Neuron (in vitro differentiated cells): ENCODE measurements at regions not wholly inside any gene's neighbourhood (a gene's known extent, or its start where the extent isn't known, plus 50 kb on each side); places are given as distances from the start of the nearest gene placed in this dataset.
"Not testable (repeated sequence)": the region's sequence is repeated elsewhere in the genome, so short reads cannot be mapped to it uniquely, and the experiment has no call there.

Experiments
- H2AFZ ChIP-seq: one replicate; pipeline ENCODE4 v1.6.1; 2013; ENCODE audit warnings: low read depth, mild to moderate bottlenecking, inconsistent platforms, low read length, moderate library complexity
- H3K27me3 ChIP-seq: one replicate; pipeline ENCODE4 v1.6.1; 2013; ENCODE audit warnings: low read length; ENCODE audit not compliant: insufficient read depth
- H3K36me3 ChIP-seq: one replicate; pipeline ENCODE4 v1.6.1; 2013; ENCODE audit warnings: low read length; ENCODE audit not compliant: insufficient read depth
- H3K4me1 ChIP-seq: one replicate; pipeline ENCODE4 v1.6.1; 2013; ENCODE audit warnings: low read length; ENCODE audit not compliant: insufficient read depth
- H3K4me3 ChIP-seq: 2 replicates; pipeline ENCODE4 v1.5.1; 2013; ENCODE audit warnings: mild to moderate bottlenecking, low read length, moderate library complexity
- H3K9me3 ChIP-seq: one replicate; pipeline ENCODE4 v1.6.1; 2013; ENCODE audit warnings: low read length

GRCh38 chr4:31715302-31715701, 995.1 kb downstream of the PCDH7 start:
- Histone ChIP-seq H3K4me3 (no peak overlapping the region), H3K9me3 (peaks cover 4% of the 10 kb centered on the region), H2AFZ (no peak overlapping the region), H3K27me3 (no peaks in the 10 kb centered on the region), H3K36me3 (no peaks in the 10 kb centered on the region), H3K4me1 (no peaks in the 10 kb centered on the region)

DNA sequence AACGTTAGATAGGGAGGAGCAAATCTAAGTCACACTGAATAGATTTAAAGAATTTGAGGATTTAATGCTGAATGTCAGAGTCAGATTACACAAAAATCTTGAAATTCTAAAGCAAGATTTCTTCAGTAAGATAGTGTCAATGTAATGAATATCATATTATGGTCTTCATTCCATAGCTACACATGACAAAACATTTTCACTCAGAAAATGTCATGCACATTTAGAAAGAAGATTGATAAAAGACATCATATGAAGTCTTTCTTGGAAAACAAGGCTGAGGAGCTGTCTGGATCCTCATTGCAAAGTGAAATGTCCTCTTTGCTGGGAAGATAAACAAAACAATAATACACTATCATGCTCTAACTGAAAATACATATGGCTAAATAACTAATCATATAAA, 1006.9 kb downstream of the PCDH7 start:
- no peaks in the 10 kb centered on the region for H3K9me3 ChIP-seq
- H2AFZ ChIP-seq: no peak overlapping the region
- H3K4me1 ChIP-seq: no peaks in the 10 kb centered on the region

GRCh38 chr4:31735004-31735403, 1014.8 kb downstream of the PCDH7 start:
- H3K36me3 ChIP-seq: no peaks in the 10 kb centered on the region
- H3K4me1 ChIP-seq: peaks cover 4% of the 10 kb centered on the region
- no peaks in the 10 kb centered on the region for H3K27me3 ChIP-seq
- H3K9me3 ChIP-seq: no peaks in the 10 kb centered on the region
- no peak overlapping the region for H2AFZ ChIP-seq
- no peak overlapping the region for H3K4me3 ChIP-seq

More for the DNA sequence above, 1006.9 kb downstream of the PCDH7 start:
- Histone ChIP-seq H3K4me3 (no peak overlapping the region), H3K36me3 (no peaks in the 10 kb centered on the region), H3K27me3 (no peaks in the 10 kb centered on the region)

DNA sequence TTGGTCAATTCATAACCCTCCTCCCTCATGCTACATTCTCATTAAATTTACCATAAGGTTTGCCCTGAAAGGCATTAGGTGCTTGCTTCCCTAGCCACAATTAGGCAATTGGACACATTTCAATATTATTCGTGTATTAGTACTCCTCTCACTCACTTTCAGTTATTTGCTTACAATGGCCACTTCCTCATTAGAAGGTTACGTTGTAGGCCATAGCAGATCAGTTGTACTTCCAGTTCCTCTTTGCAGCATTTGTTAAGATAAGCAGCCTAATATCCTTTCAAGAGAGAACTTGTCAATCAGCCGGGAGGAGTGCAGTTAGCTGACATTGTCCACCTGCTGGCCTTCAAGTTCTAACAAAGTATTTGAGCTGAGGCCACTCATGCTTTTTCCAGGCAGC, 1017.2 kb downstream of the PCDH7 start:
- Histone ChIP-seq H3K4me1 (peaks cover 4% of the 10 kb centered on the region), H3K36me3 (no peaks in the 10 kb centered on the region), H3K27me3 (no peaks in the 10 kb centered on the region), H2AFZ (no peak overlapping the region), H3K4me3 (no peak overlapping the region), H3K9me3 (no peaks in the 10 kb centered on the region)

DNA sequence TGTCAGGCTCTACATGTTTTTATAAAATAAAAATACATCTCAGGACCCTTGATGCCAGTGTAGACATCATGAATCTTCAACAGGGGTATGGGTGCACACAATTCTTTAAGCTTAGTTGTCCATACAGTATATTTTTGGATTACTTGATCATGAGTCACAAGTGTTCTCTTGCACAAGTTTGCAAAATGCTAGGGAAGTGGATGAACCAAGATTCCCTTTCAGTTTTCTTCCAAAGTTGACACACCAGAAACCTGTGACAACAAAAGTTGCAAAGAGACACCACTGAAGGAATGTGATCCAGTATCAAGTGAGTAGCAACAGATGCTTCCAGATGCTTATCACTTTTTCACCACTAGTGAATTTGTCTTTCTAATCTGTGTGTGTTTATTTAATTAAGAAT, 1021.2 kb downstream of the PCDH7 start:
- no peaks in the 10 kb centered on the region for H3K4me1 ChIP-seq
- H3K4me3 ChIP-seq: no peak overlapping the region
- no peaks in the 10 kb centered on the region for H3K27me3 ChIP-seq
- H3K36me3 ChIP-seq: no peaks in the 10 kb centered on the region
- no peaks in the 10 kb centered on the region for H3K9me3 ChIP-seq
- no peak overlapping the region for H2AFZ ChIP-seq

- H3K4me3 ChIP-seq: no peak overlapping the region
- H2AFZ ChIP-seq: no peak overlapping the region
- no peaks in the 10 kb centered on the region for H3K36me3 ChIP-seq
- no peaks in the 10 kb centered on the region for H3K9me3 ChIP-seq
- H3K4me1 ChIP-seq: no peaks in the 10 kb centered on the region
- no peaks in the 10 kb centered on the region for H3K27me3 ChIP-seq
Observed at GRCh38 chr4:31748382-31748781, 1028.2 kb downstream of the PCDH7 start.

DNA sequence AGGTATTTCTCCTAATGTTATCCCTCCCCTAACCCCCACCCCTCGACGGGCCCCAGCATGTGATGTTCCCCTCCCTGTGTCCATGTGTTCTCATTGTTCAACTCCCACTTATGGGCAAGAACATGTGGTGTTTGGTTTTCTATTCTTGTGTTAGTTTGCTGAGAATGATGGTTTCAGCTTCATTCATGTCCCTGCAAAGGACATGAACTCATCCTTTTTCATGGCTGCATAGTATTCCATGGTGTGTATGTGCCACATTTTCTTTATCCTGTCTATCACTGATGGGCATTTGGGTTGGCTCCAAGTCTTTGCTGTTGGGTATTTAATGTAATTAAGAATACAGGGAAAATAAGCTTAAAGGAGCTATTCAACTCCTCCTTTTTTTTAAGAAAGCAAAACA, 1030.4 kb downstream of the PCDH7 start:
- H3K9me3 ChIP-seq, H3K36me3 ChIP-seq, H3K4me1 ChIP-seq, H2AFZ ChIP-seq, H3K4me3 ChIP-seq, H3K27me3 ChIP-seq: not testable (repeated sequence)

- no peaks in the 10 kb centered on the region for H3K4me1 ChIP-seq
- H3K4me3 ChIP-seq: no peak overlapping the region
- H3K27me3 ChIP-seq: no peaks in the 10 kb centered on the region
- H3K36me3 ChIP-seq: no peaks in the 10 kb centered on the region
- no peaks in the 10 kb centered on the region for H3K9me3 ChIP-seq
- no peak overlapping the region for H2AFZ ChIP-seq
Observed at GRCh38 chr4:31755751-31756150, 1035.6 kb downstream of the PCDH7 start.

GRCh38 chr4:31768756-31769155, 1048.6 kb downstream of the PCDH7 start:
- Histone ChIP-seq H3K9me3 (no peaks in the 10 kb centered on the region), H3K27me3 (no peaks in the 10 kb centered on the region), H3K4me1 (peaks cover 3% of the 10 kb centered on the region), H3K36me3 (no peaks in the 10 kb centered on the region), H3K4me3 (no peak overlapping the region), H2AFZ (no peak overlapping the region)

DNA sequence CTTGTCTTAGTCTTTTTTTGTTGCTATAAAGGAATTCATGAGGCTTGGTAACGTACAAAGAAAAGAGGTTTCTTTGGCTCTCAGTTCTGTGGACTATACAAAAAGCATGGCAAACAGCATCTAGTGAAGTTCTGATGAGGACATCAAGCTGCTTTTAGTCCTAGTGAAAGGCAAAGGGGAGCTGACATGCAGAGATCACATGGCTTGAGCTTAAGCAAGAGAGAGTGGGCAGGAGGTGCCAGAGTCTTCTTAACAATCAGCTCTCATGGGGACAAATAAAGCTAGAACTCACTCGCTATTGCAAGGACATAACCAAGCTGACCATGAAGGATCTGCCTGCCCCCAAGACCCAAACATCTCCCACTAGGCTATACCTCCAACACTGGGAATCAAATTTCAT, 1063.1 kb downstream of the PCDH7 start:
- no peaks in the 10 kb centered on the region for H3K27me3 ChIP-seq
- H3K36me3 ChIP-seq: no peaks in the 10 kb centered on the region
- no peak overlapping the region for H2AFZ ChIP-seq
- no peaks in the 10 kb centered on the region for H3K9me3 ChIP-seq
- H3K4me1 ChIP-seq: peaks cover 2% of the 10 kb centered on the region
- no peak overlapping the region for H3K4me3 ChIP-seq

- H3K9me3 ChIP-seq: no peaks in the 10 kb centered on the region
- H3K36me3 ChIP-seq: no peaks in the 10 kb centered on the region
- H3K27me3 ChIP-seq: no peaks in the 10 kb centered on the region
- no peak overlapping the region for H2AFZ ChIP-seq
- H3K4me3 ChIP-seq: no peak overlapping the region
- peaks cover 11% of the 10 kb centered on the region for H3K4me1 ChIP-seq
Observed at GRCh38 chr4:31784558-31784957, 1064.4 kb downstream of the PCDH7 start.

DNA sequence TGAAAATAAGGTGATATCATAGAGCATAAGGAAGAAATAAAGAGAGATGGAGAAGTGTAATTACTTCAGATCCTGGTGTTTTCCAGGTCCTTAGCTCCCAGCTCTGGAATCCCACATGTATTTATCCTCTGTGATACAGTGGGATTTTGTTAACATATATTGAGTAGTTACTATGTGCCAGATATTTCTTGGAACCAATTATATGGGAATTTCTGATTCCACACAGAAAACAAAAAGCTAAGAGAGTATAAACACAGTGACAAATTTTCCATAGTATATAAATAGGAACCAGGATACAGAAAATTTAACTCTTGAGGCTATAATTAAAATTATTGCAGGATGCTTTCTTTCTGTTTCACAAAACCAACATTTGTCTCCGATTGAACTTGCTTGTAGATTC, 1067.5 kb downstream of the PCDH7 start:
- H3K27me3 ChIP-seq: no peaks in the 10 kb centered on the region
- peaks cover 11% of the 10 kb centered on the region for H3K4me1 ChIP-seq
- no peak overlapping the region for H3K4me3 ChIP-seq
- no peaks in the 10 kb centered on the region for H3K9me3 ChIP-seq
- H3K36me3 ChIP-seq: no peaks in the 10 kb centered on the region
- no peak overlapping the region for H2AFZ ChIP-seq

- Histone ChIP-seq H2AFZ (no peak overlapping the region), H3K36me3 (no peaks in the 10 kb centered on the region), H3K27me3 (no peaks in the 10 kb centered on the region), H3K4me1 (peaks cover 11% of the 10 kb centered on the region), H3K4me3 (no peak overlapping the region), H3K9me3 (no peaks in the 10 kb centered on the region)
Observed at GRCh38 chr4:31788676-31789075, 1068.5 kb downstream of the PCDH7 start.

DNA sequence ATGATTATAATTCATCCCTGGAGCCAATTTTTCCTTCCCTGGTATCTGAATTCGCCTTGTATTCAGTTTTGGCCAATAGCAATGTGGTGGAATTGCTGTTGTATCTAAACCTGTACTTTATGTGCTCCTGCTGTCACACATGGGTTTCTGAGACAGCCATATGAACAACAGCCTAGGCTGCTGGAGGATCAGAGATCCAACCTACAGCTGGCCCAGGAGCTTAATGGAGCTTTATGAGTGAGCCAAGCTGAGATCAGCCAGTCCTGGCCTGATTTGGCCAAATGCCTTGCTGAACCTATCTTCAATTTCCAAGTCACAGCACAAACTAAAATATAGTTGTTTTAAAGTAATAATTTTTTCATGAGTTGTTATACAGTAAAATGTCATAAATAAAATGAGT, 1071.5 kb downstream of the PCDH7 start:
- H3K4me1 ChIP-seq: peaks cover 11% of the 10 kb centered on the region
- no peaks in the 10 kb centered on the region for H3K36me3 ChIP-seq
- H3K9me3 ChIP-seq: no peaks in the 10 kb centered on the region
- no peaks in the 10 kb centered on the region for H3K27me3 ChIP-seq
- H3K4me3 ChIP-seq: no peak overlapping the region
- no peak overlapping the region for H2AFZ ChIP-seq
